ENCODE measurements at regions not wholly inside any gene's neighbourhood (a gene's known extent, or its start where the extent isn't known, plus 50 kb on each side); places are given as distances from the start of the nearest gene placed in this dataset.

- Histone ChIP-seq H3F3A (replicated peaks; ENCODE audit: low read depth) (no peaks in the 10 kb centered on the region), H3K9me2 (ENCODE audit: insufficient read depth) (0 out of 2 replicates have a peak, but pooled peaks cover 4% of the 10 kb centered on the region), H3K36me3 (ENCODE audit: insufficient read depth) (no peaks in the 10 kb centered on the region), H4K20me1 (replicated peaks; ENCODE audit: insufficient read depth) (no peaks in the 10 kb centered on the region), H3K27me3 (ENCODE audit: insufficient read depth) (no peaks in the 10 kb centered on the region), H3K4me2 (no peak overlapping the region), H3K4me3 (no peak overlapping the region), H3K27ac (ENCODE audit: low read depth) (no peak overlapping the region), H2AFZ (peak overlapping the region; percentile 56; the same call in 1 of the 2 replicates), H3K4me1 (ENCODE audit: insufficient read depth) (no peaks in the 10 kb centered on the region), H3K79me2 (replicated peaks; ENCODE audit: insufficient read depth) (no peaks in the 10 kb centered on the region)
- TF ChIP-seq CTCF (conservative IDR thresholded peaks at IDR 0.05; ENCODE audit: low read depth in 2 of 2), result no peak
- no peak for TF ChIP-seq EZH2phosphoT487 (IDR thresholded peaks at IDR 0.05; ENCODE audit: unreplicated experiment)
- TF ChIP-seq REST (IDR thresholded peaks at IDR 0.05; ENCODE audit: unreplicated experiment), result no peak
- no peak for TF ChIP-seq ZNF462 (CRISPR knock-in tag; IDR thresholded peaks at IDR 0.05)
- TF ChIP-seq EZH2 (IDR thresholded peaks at IDR 0.05; ENCODE audit: low read depth, unreplicated experiment), result no peak
- TF ChIP-seq CREB1 (CRISPR knock-in tag; IDR thresholded peaks at IDR 0.05; ENCODE audit: low read depth), result no peak
- TF ChIP-seq POLR2AphosphoS5 (IDR thresholded peaks at IDR 0.05; ENCODE audit: low read depth), result no peak
- TF ChIP-seq NANOG (IDR thresholded peaks at IDR 0.05; ENCODE audit: borderline replicate concordance), result no peak
- TF ChIP-seq ETS1 (IDR thresholded peaks at IDR 0.05), result no peak
- no peak for TF ChIP-seq ZNF114 (CRISPR knock-in tag; IDR thresholded peaks at IDR 0.05)
- TF ChIP-seq JUNB (IDR thresholded peaks at IDR 0.05; ENCODE audit: unreplicated experiment), result no peak
- no peak for TF ChIP-seq ZNF331 (CRISPR knock-in tag; IDR thresholded peaks at IDR 0.05; ENCODE audit: low read depth)
- no peak for TF ChIP-seq STAT1 (IDR thresholded peaks at IDR 0.05; ENCODE audit: unreplicated experiment)
- no peak overlapping the region for H3K4me3 Mint-ChIP-seq
- H3K27me3 Mint-ChIP-seq (ENCODE audit: insufficient read depth, low read depth, poor library complexity), result peaks cover 6% of the 10 kb centered on the region
- no peaks in the 10 kb centered on the region for H3K4me1 Mint-ChIP-seq
- H3K27ac Mint-ChIP-seq, result no peak overlapping the region
- ATAC-seq (no peak), DNase-seq (ENCODE audit: low spot score) (no peak)
- H3K36me3 Mint-ChIP-seq (ENCODE audit: low read depth), result peaks cover 9% of the 10 kb centered on the region; the same call in 2 of the 3 replicates
- peaks cover 27% of the 10 kb centered on the region for H3K9me3 Mint-ChIP-seq
Observed at GRCh38 chr2:226643030-226643945, 156.3 kb downstream of the IRS1 start.
